H54 (cell line): ENCODE measurements at regions not wholly inside any gene's neighbourhood (a gene's known extent, or its start where the extent isn't known, plus 50 kb on each side); places are given as distances from the start of the nearest gene placed in this dataset.
"Not testable (repeated sequence)": the region's sequence is repeated elsewhere in the genome, so short reads cannot be mapped to it uniquely, and the experiment has no call there.

Experiments used
- DNase-seq: peaks from one replicate; pipeline ENCODE4 v3.0.0; 2011; ENCODE audit warnings: low spot score, mixed read lengths; ENCODE audit not compliant: insufficient read length
- FAIRE-seq: peaks from 3 replicates; lab custom pipeline; 2011; peaks lifted over from hg19 to GRCh38; lab: Jason Lieb, UNC
- POLR2A ChIP-seq: IDR thresholded peaks from 2 replicates; pipeline ENCODE4 v1.6.1; 2011; ENCODE audit warnings: low read depth, mild to moderate bottlenecking, low read length

DNA sequence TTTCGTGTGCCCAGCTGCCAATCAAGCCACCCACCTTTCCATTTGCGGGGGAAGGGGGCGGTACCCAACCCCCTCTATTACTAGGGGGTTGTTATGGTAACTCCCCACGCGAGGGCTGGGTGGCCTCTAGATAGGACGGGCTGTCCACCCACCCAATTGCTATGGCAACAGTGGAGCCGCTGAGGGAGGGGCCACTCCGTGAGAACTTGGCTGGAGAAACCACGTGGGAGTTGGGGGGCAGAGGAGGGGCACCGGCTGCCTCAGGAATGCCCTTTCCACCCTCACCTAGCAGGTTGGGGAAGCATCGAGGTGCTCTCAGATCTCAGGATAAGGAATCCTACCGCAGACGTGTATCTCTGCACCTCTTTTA is 220.0 kb upstream of the NOTCH2NLA start:
- FAIRE-seq: not testable (repeated sequence)

GRCh38 chr1:146448212-146448876 is 219.5 kb upstream of the NOTCH2NLA start:
- DNase-seq, FAIRE-seq: not testable (repeated sequence)

More for the DNA sequence above, 220.0 kb upstream of the NOTCH2NLA start:
- DNase-seq: not testable (repeated sequence)

DNA sequence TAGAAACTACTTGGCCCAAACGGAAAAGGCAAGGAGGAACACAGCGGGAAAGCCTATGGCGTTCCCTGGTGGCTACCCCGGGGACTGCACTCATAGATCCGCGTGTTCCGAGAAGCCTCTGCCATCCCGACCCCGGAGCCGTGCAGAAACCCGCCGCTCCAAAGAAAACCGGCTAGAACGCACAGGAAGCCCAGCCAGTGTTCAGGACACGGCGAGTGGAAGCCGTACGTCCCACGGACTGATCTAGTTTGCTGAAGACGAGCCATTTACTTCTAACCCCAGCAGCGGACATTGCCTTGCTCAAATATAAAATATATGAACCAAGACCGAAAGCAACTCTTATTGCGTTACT is 215.0 kb upstream of the NOTCH2NLA start:
- not testable (repeated sequence) for FAIRE-seq, DNase-seq

GRCh38 chr1:146443088-146443870 is 214.5 kb upstream of the NOTCH2NLA start:
- FAIRE-seq: peak; percentile 89
- DNase-seq: not testable (repeated sequence)

DNA sequence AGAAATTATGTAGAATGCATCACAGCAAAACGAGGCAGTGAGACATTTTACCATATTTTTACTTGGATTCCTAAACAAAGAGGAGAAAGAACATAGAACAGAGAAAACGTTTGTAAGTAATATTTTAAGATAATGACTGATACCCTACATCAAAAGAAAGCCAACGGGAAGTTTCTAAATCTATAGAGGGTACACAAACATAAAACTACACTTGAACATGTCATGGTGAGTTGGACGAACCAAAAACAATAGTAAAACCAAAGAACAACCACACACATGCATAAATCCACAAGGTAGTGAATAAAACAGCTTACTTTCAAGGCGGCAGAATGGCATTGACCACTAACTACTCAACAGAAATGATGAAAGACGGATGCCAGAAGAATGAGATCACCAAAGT is 209.7 kb upstream of the NOTCH2NLA start:
- not testable (repeated sequence) for DNase-seq

GRCh38 chr1:146416642-146417041 is 187.8 kb upstream of the NOTCH2NLA start:
- not testable (repeated sequence) for FAIRE-seq

More for the DNA sequence above, 209.7 kb upstream of the NOTCH2NLA start:
- not testable (repeated sequence) for FAIRE-seq

GRCh38 chr1:146415017-146415416 is 186.2 kb upstream of the NOTCH2NLA start:
- not testable (repeated sequence) for FAIRE-seq

More at GRCh38 chr1:146416642-146417041, 187.8 kb upstream of the NOTCH2NLA start:
- not testable (repeated sequence) for DNase-seq

DNA sequence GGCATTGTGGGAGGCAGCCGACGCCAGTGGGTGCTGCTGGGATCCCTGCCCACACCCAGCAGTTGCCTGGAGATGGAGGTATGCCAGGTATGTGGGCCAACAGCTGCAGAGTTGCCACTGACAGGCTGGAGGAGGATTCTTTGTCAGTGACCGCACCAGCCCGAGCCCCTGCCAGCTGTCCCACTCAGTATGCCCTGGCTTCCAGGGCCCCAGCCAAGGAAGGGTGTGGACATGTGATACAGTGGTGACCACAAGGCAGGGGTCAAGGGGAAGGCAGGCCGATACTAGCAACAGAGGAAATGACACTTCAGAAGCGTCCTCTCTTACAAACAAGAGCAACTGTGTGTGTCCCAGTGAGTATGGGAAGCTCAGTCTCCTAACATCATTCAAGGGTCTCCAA is 185.1 kb upstream of the NOTCH2NLA start:
- not testable (repeated sequence) for DNase-seq

More at GRCh38 chr1:146415017-146415416, 186.2 kb upstream of the NOTCH2NLA start:
- not testable (repeated sequence) for DNase-seq

DNA sequence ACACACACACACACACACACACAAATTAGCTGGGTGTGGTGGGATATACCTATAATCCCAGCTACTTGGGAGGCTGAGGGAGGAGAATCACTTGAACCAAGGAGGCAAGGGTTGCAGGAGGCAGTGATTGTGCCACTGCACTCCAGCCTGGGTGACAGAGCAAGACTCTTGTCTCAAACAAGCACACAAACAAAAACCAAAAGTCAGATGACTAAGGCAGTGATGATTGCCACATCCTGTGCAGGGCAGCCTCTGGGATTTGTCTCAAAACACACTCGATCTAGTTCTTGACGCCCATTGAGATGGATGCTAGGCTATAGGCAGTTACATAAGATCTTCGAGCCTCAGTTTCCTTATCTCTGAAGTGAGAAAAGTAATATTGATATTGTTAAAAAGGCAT is 183.1 kb upstream of the NOTCH2NLA start:
- not testable (repeated sequence) for DNase-seq, FAIRE-seq

More for the DNA sequence above, 185.1 kb upstream of the NOTCH2NLA start:
- FAIRE-seq: not testable (repeated sequence)

- FAIRE-seq, DNase-seq: not testable (repeated sequence)
- TF ChIP-seq POLR2A: peak; percentile 89
Observed at GRCh38 chr1:146409817-146410441, 181.1 kb upstream of the NOTCH2NLA start.

GRCh38 chr1:146409116-146409801 is 180.4 kb upstream of the NOTCH2NLA start:
- not testable (repeated sequence) for FAIRE-seq, DNase-seq

GRCh38 chr1:146401281-146401825 is 172.5 kb upstream of the NOTCH2NLA start:
- not testable (repeated sequence) for FAIRE-seq, DNase-seq

DNA sequence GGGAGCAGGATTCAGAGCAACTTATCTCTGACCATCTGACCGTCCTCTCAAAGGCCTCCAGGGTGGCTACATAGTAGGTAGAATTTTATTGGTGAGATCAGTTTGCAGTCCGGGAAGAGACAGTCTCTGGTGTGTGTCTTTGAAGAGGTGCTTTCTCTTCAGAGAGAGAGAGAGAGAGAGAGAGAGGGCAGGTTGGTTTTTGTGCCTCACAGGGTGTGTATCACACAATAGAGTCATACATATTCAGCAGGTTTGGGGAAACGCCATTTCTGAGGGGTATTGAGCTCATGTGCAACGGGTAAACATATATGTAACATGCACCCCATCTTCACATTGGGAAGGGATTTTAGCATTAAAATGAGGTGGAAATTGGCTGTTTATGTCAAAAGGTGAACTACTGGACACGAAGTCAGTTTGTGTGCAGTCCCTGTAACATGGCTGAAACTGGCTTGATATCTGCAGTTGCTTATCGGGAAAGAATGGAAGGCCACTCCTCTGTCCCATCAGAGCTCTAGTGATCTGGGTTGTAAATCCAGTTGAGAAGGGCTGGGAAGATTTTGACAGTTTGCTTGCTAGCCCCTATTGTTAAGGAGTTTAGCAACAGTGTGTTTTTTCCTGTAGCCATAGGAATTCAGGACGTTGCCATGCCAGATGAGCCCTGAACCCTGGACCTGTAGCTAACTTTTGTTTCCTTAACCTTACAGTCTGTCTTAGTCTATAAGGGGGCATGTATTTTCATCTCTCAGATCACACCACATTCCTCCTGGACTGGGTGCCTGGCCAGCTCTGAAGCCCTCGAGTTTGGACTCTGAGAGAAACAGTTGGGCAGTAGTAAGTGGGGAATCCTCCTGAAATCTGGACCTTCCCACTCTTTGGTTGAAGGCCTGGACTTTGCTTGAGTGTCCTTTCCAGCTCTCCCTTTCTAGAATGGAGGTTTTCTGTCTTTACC is 171.6 kb upstream of the NOTCH2NLA start:
- FAIRE-seq, DNase-seq: not testable (repeated sequence)

DNA sequence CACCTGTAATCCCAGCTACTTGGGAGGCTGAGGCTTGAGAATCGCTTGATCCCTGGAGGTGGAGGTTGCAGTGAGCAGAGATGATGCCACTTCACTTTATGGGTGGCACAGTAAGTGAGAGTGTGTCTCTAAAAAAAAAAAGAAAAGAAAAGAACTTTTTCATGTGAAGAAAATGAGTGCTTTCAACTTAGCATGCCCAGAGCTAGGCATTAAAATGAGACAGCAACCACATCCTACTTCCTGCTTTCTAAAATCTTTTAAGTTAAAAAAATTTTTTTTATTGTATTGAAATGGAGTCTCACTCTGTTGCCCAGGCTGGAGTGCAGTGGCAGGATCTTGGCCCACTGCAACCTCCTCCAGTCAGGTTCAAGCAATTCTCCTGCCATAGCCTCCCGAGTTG is 170.4 kb upstream of the NOTCH2NLA start:
- not testable (repeated sequence) for FAIRE-seq

GRCh38 chr1:146396801-146397200 is 168.0 kb upstream of the NOTCH2NLA start:
- not testable (repeated sequence) for FAIRE-seq, DNase-seq

More for the DNA sequence above, 170.4 kb upstream of the NOTCH2NLA start:
- not testable (repeated sequence) for DNase-seq

- not testable (repeated sequence) for FAIRE-seq
Observed at GRCh38 chr1:146396242-146396641, 167.4 kb upstream of the NOTCH2NLA start.

DNA sequence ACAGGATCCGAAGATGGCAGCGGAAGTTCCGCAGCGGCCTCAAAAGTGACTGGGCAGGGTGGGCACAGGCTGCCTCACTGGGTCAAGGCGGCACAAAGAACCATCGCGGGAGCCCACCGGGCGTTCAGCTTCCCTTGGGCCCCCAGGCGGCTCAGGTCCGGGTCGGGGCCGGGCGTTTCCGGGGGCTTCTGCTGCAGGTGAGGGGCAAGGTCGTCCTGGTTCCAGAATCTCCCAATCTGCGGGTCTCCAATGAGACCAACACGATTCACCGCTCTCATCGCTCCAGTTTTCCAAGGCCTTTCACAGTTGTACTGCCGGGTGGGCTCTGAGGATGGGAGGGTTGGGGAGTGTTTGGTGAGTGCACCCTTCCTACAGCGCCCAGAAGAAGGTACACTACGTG is 165.0 kb upstream of the NOTCH2NLA start:
- not testable (repeated sequence) for FAIRE-seq

More at GRCh38 chr1:146396242-146396641, 167.4 kb upstream of the NOTCH2NLA start:
- DNase-seq: not testable (repeated sequence)

GRCh38 chr1:146393154-146393553 is 164.3 kb upstream of the NOTCH2NLA start:
- FAIRE-seq, DNase-seq: not testable (repeated sequence)

More for the DNA sequence above, 165.0 kb upstream of the NOTCH2NLA start:
- not testable (repeated sequence) for DNase-seq
